Chondrocyte (in vitro differentiated cells): ENCODE measurements at regions not wholly inside any gene's neighbourhood (a gene's known extent, or its start where the extent isn't known, plus 50 kb on each side); places are given as distances from the start of the nearest gene placed in this dataset.

Experiments used
- DNase-seq: peaks from one replicate; pipeline ENCODE4 v3.0.0; 2021; ENCODE audit warnings: mixed read lengths, low spot score
- H3K27ac Mint-ChIP-seq: one replicate; pipeline ENCODE4 v1.8.0; 2021; ENCODE audit warnings: mild to moderate bottlenecking, moderate library complexity, mixed read lengths; ENCODE audit not compliant: unreplicated experiment
- H3K27me3 Mint-ChIP-seq: 2 replicates; pipeline ENCODE4 v1.8.0; 2021; ENCODE audit warnings: low read depth, mixed read lengths
- H3K36me3 Mint-ChIP-seq: 2 replicates; pipeline ENCODE4 v1.8.0; 2021; ENCODE audit warnings: low read depth, mixed read lengths
- H3K4me1 Mint-ChIP-seq: 2 replicates; pipeline ENCODE4 v1.8.0; 2021; ENCODE audit warnings: low read depth, mild to moderate bottlenecking, mixed read lengths
- H3K4me3 Mint-ChIP-seq: one replicate; pipeline ENCODE4 v1.8.0; 2021; ENCODE audit warnings: mild to moderate bottlenecking, moderate library complexity, mixed read lengths; ENCODE audit not compliant: unreplicated experiment
- H3K9me3 Mint-ChIP-seq: 2 replicates; pipeline ENCODE4 v1.8.0; 2021; ENCODE audit warnings: low read depth, mixed read lengths
- TF ChIP-seq, protein P1 (sequence below): fragments of 200-600 bp; sonication (generic); IDR thresholded peaks from 2 replicates; pipeline ENCODE4 v1.5.0; 2021; ENCODE audit warnings: antibody characterized with exemption, mild to moderate bottlenecking, moderate library complexity

DNA sequence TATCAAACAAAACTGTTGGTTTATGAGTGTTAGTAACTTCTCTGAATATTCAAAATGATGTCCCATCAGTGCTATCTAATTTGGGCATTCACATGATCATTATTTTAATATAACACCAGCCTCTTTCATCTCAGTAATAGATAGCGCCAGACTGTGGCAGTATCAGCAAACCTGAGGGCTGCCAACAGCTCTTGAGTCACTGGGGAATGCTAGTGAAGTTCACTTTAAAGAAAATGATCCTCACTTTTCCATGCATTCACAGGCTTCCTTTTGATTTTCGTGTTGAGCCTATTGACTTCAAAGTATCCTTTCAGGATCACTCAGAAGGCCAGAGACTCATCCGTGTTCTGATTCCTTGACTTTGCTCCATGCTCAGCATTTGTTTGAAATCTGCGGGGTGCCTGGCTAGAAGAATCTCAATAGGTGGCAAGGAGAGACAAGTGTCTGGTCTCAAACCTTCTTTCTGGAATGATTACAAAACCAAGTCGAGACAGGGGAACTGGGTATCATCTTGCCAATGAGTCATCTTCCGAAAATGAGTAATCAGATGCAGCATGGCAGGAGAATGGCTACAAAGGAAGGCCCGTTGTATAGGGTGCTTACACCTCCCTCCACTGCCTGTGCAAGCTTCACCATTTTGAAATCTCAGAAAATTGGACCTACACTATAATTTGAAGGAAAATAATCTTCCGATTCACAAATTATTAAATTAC, 509.1 kb downstream of the RASEF start:
- Mint-ChIP-seq H3K27ac (no peak overlapping the region), H3K4me3 (no peak overlapping the region)
- TF ChIP-seq, protein P1, sequence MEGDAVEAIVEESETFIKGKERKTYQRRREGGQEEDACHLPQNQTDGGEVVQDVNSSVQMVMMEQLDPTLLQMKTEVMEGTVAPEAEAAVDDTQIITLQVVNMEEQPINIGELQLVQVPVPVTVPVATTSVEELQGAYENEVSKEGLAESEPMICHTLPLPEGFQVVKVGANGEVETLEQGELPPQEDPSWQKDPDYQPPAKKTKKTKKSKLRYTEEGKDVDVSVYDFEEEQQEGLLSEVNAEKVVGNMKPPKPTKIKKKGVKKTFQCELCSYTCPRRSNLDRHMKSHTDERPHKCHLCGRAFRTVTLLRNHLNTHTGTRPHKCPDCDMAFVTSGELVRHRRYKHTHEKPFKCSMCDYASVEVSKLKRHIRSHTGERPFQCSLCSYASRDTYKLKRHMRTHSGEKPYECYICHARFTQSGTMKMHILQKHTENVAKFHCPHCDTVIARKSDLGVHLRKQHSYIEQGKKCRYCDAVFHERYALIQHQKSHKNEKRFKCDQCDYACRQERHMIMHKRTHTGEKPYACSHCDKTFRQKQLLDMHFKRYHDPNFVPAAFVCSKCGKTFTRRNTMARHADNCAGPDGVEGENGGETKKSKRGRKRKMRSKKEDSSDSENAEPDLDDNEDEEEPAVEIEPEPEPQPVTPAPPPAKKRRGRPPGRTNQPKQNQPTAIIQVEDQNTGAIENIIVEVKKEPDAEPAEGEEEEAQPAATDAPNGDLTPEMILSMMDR = no peak

DNA sequence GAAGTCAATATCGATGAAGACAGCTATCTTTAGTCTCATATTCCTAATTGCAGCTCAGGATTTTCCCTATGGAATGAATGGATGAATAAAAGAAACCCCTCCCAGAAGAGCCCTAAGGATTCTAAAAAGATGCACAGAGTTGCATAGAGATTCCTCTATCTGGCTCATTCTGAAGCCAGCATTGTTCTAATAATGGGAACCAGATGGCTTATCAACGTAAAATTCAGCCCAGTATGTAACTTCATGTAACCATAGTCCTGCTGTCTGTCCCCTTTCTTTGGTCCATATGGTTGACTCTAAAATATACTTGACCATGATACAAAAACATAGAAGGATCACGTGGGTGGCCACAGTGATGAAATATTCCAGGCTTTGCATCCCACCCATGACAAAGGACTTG, 508.6 kb downstream of the RASEF start:
- no peaks in the 10 kb centered on the region for H3K27me3 Mint-ChIP-seq
- no peak for DNase-seq
- H3K4me1 Mint-ChIP-seq = no peaks in the 10 kb centered on the region
- TF ChIP-seq, protein P1 = no peak
- no peak overlapping the region for H3K27ac Mint-ChIP-seq
- no peaks in the 10 kb centered on the region for H3K9me3 Mint-ChIP-seq
- H3K4me3 Mint-ChIP-seq = no peak overlapping the region
- H3K36me3 Mint-ChIP-seq = no peaks in the 10 kb centered on the region

More for the DNA sequence above, 509.1 kb downstream of the RASEF start:
- H3K4me1 Mint-ChIP-seq = no peaks in the 10 kb centered on the region
- H3K9me3 Mint-ChIP-seq = no peaks in the 10 kb centered on the region
- H3K27me3 Mint-ChIP-seq = no peaks in the 10 kb centered on the region
- H3K36me3 Mint-ChIP-seq = no peaks in the 10 kb centered on the region
- no peak for DNase-seq

DNA sequence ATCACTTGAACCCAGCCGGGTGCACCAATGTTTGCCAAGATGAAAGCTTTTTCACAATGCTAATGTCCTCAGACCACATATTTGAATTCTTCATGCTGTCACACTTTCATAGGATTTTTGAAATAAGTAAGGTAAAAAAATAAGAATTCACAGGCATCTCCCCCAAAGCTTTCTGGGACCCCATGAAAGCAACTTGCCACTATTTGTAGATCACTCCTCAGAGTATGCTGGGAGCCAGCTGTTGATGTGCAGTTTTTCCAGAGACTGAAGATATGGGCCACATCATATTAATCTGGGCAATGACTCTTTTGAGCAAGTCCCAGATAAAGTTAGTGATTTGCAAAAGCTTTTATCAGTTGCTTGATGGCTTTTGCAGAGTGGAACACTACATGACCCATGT, 507.9 kb downstream of the RASEF start:
- no peaks in the 10 kb centered on the region for H3K4me1 Mint-ChIP-seq
- no peaks in the 10 kb centered on the region for H3K27me3 Mint-ChIP-seq
- no peak for DNase-seq
- no peaks in the 10 kb centered on the region for H3K9me3 Mint-ChIP-seq
- H3K4me3 Mint-ChIP-seq = no peak overlapping the region
- TF ChIP-seq, protein P1 = no peak
- no peak overlapping the region for H3K27ac Mint-ChIP-seq
- no peaks in the 10 kb centered on the region for H3K36me3 Mint-ChIP-seq

DNA sequence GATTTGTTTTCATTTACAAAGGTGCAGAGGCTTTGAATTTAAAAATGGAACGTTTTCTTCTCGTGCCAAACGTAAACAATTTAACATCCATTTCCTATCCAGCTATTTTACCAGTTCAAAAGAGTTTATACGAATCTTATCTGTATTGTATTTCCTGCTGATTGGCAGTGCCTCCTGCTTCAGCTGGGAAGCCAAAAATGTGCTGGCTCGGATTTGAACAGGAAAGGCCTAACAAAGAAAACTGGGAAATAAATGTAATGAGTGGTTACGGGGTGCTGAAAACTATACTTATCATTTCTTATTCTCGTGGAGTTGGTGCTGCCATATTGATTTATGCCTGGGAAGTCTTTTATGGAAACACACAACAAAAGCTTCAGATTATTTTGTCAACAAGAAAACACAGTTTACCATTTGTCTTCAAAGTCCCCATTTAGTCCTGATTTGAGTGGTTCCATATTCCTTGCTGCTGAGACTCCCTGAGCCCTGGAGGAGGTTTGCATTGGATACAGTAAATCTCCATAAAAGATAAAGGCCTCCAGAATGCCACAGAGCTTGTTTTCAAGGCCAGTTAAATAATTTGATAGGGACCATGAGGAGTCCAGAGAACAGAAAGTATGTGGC, 507.4 kb downstream of the RASEF start:
- no peak overlapping the region for H3K4me3 Mint-ChIP-seq
- DNase-seq = no peak
- H3K27ac Mint-ChIP-seq = no peak overlapping the region
- no peaks in the 10 kb centered on the region for H3K27me3 Mint-ChIP-seq
- H3K9me3 Mint-ChIP-seq = no peaks in the 10 kb centered on the region
- H3K36me3 Mint-ChIP-seq = no peaks in the 10 kb centered on the region
- H3K4me1 Mint-ChIP-seq = no peaks in the 10 kb centered on the region
- TF ChIP-seq, protein P1 = no peak

DNA sequence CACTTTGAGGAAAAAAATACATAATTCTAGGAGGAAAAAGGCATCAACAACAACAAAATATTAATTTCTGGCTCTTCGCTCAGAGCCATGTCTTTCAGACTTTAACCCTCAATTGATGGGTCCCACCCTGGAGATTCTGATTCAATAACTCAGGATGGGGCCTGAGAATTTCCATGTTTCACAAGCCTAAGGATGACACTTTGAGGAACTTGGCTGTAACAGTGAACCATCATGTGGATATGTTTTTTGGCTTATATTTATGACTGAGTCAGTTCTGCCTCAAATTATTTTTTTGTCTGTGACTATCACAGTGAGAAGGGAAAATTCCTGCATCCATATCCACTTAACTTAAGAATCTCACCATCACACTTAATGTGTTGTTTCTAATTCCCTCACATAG, 504.6 kb downstream of the RASEF start:
- Mint-ChIP-seq H3K27ac (no peak overlapping the region), H3K36me3 (no peaks in the 10 kb centered on the region), H3K9me3 (no peaks in the 10 kb centered on the region), H3K4me1 (no peaks in the 10 kb centered on the region), H3K4me3 (no peak overlapping the region), H3K27me3 (no peaks in the 10 kb centered on the region)
- DNase-seq = no peak
- TF ChIP-seq, protein P1 = no peak
